ENCODE measurements at regions not wholly inside any gene's neighbourhood (a gene's known extent, or its start where the extent isn't known, plus 50 kb on each side); places are given as distances from the start of the nearest gene placed in this dataset.

- no peak overlapping the region for H3K4me3 ChIP-seq (ENCODE audit: control extremely low read depth in 1 of 5, extremely low read depth in 1 of 5, insufficient read depth in 1 of 5, low read depth in 2 of 5, low read length in 4 of 5)
- no peak overlapping the region for H3K4me2 ChIP-seq (replicated peaks; ENCODE audit: low read depth, low read length, poor library complexity, severe bottlenecking)
- intact Hi-C loops (cut with micrococcal nuclease) = no loop called here
- TF ChIP-seq CTCF (IDR thresholded peaks at IDR 0.05) = no peak
- TF ChIP-seq EZH2 (IDR thresholded peaks at IDR 0.05; ENCODE audit: borderline replicate concordance, insufficient read depth, low read depth, low read length, poor library complexity, severe bottlenecking) = no peak
- no peak for ATAC-seq (ENCODE audit: low read depth)
- H3K9ac ChIP-seq (ENCODE audit: low read length) = no peak overlapping the region
- DNase-seq = no peak
- H2AFZ ChIP-seq (ENCODE audit: insufficient read depth, low read depth, low read length, poor library complexity, severe bottlenecking) = no peak overlapping the region
- Mint-ChIP-seq H3K27ac (no peak overlapping the region), H3K27me3 (no peaks in the 10 kb centered on the region), H3K9me3 (ENCODE audit: insufficient read depth) (no peaks in the 10 kb centered on the region), H3K4me1 (no peaks in the 10 kb centered on the region), H3K4me3 (no peak overlapping the region)
- H4K20me1 ChIP-seq (ENCODE audit: control insufficient read depth, insufficient read depth, low read length, poor library complexity, severe bottlenecking) = no peaks in the 10 kb centered on the region
- WGBS (ENCODE audit: insufficient coverage) = 64% methylated on average over 1 of the region's 3 CpGs
- no peaks in the 10 kb centered on the region for H3K4me1 ChIP-seq (ENCODE audit: control insufficient read depth in 2 of 2, insufficient read depth in 2 of 2, low read length in 2 of 2)
- H3K79me2 ChIP-seq (ENCODE audit: control insufficient read depth, insufficient read depth, low read length) = no peaks in the 10 kb centered on the region
- ChIA-PET POLR2A (no interaction called here), CTCF (no interaction called here)
- H3K9me3 ChIP-seq (ENCODE audit: control extremely low read depth in 1 of 3, control insufficient read depth in 2 of 3, insufficient read depth in 1 of 3, low read length in 2 of 3) = peaks cover 0 to under 1% (median 0%) of the 10 kb centered on the region in 3 donors
- H3K27me3 ChIP-seq (replicated peaks in 1 of 4; ENCODE audit: control extremely low read depth in 1 of 4, control insufficient read depth in 3 of 4, insufficient read depth in 4 of 4, low read length in 3 of 4) = no peaks in the 10 kb centered on the region
- no peak overlapping the region for H3K27ac ChIP-seq (ENCODE audit: low read length in 2 of 2)
- H3K36me3 ChIP-seq (replicated peaks in 1 of 2; ENCODE audit: control extremely low read depth in 1 of 2, control insufficient read depth in 1 of 2, extremely low read depth in 1 of 2, insufficient read depth in 2 of 2, low read length in 1 of 2) = no peaks in the 10 kb centered on the region
Observed at GRCh38 chr16:7765079-7765550, 432.5 kb downstream of the RBFOX1 start.

GRCh38 chr16:7763111-7763510 lies 430.5 kb downstream of the RBFOX1 start:
- H3K4me3 Mint-ChIP-seq = no peak overlapping the region
- ATAC-seq (ENCODE audit: low read depth) (no peak), DNase-seq (no peak)
- CTCF ChIA-PET = no interaction called here
- no peak overlapping the region for H3K27ac Mint-ChIP-seq
- 89% methylated on average over 5 of the region's 8 CpGs for WGBS (ENCODE audit: insufficient coverage)
- H3K27me3 Mint-ChIP-seq = no peaks in the 10 kb centered on the region
- no peak for TF ChIP-seq CTCF (IDR thresholded peaks at IDR 0.05)
- no peak for TF ChIP-seq EZH2 (IDR thresholded peaks at IDR 0.05; ENCODE audit: borderline replicate concordance, insufficient read depth, low read depth, low read length, poor library complexity, severe bottlenecking)
- no peaks in the 10 kb centered on the region for H3K27me3 ChIP-seq (replicated peaks in 1 of 4; ENCODE audit: control extremely low read depth in 1 of 4, control insufficient read depth in 3 of 4, insufficient read depth in 4 of 4, low read length in 3 of 4)
- no peak overlapping the region for H2AFZ ChIP-seq (ENCODE audit: insufficient read depth, low read depth, low read length, poor library complexity, severe bottlenecking)
- no peak overlapping the region for H3K9ac ChIP-seq (ENCODE audit: low read length)
- no peaks in the 10 kb centered on the region for H3K4me1 Mint-ChIP-seq
- H3K9me3 ChIP-seq (ENCODE audit: control extremely low read depth in 1 of 3, control insufficient read depth in 2 of 3, insufficient read depth in 1 of 3, low read length in 2 of 3) = no peaks in the 10 kb centered on the region
- H3K4me1 ChIP-seq (ENCODE audit: control insufficient read depth in 2 of 2, insufficient read depth in 2 of 2, low read length in 2 of 2) = no peaks in the 10 kb centered on the region
- no peaks in the 10 kb centered on the region for H3K9me3 Mint-ChIP-seq (ENCODE audit: insufficient read depth)
- no peaks in the 10 kb centered on the region for H4K20me1 ChIP-seq (ENCODE audit: control insufficient read depth, insufficient read depth, low read length, poor library complexity, severe bottlenecking)
- intact Hi-C loops (cut with micrococcal nuclease) = no loop called here
- no peaks in the 10 kb centered on the region for H3K79me2 ChIP-seq (ENCODE audit: control insufficient read depth, insufficient read depth, low read length)
- H3K36me3 ChIP-seq (replicated peaks in 1 of 2; ENCODE audit: control extremely low read depth in 1 of 2, control insufficient read depth in 1 of 2, extremely low read depth in 1 of 2, insufficient read depth in 2 of 2, low read length in 1 of 2) = no peaks in the 10 kb centered on the region
- H3K4me3 ChIP-seq (ENCODE audit: control extremely low read depth in 1 of 5, extremely low read depth in 1 of 5, insufficient read depth in 1 of 5, low read depth in 2 of 5, low read length in 4 of 5) = no peak overlapping the region
- POLR2A ChIA-PET = no interaction called here
- no peak overlapping the region for H3K4me2 ChIP-seq (replicated peaks; ENCODE audit: low read depth, low read length, poor library complexity, severe bottlenecking)
- no peak overlapping the region for H3K27ac ChIP-seq (ENCODE audit: low read length in 2 of 2)
